ENCODE measurements at regions not wholly inside any gene's neighbourhood (a gene's known extent, or its start where the extent isn't known, plus 50 kb on each side); places are given as distances from the start of the nearest gene placed in this dataset.

DNA sequence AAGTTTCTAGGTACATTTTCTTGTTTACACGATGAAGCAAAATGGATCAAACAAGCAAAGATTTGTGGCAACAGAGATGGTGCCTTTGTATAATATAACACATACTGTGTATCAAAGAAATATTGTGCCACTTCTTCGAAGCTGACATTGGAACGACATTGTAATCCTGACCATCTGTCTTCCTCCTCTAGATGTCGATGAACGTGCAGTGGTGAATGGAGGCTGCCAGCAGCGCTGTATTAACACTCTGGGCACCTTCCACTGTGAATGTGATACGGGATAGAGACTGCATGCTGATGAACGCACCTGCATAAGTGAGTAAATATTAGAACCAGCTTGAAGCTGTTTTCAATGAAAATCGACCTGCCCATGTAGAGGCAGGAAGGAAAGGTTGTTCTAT is 613.3 kb upstream of the GOLIM4 start:
- no peak for TF ChIP-seq CEBPB (IDR thresholded peaks at IDR 0.05)

DNA sequence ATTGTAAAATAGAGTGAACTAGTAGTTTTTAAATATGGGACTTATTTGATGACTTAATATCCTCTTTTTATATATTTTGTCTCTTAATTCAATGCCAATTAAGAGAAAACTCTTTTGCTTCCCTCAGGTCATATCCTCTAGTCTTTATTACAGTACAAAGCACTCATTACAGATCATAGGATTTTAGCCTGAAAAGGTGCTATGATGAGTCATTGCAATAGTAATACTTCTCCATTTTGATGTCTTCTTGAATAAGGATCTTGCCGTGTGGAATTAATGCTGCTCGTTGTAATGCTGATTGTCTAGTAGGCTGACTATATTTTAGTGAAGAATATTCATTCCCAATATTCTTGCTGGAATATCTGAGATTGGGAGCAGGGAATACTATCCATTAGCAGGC is 612.2 kb upstream of the GOLIM4 start:
- TF ChIP-seq NFIC (IDR thresholded peaks at IDR 0.05) (no peak), CREB1 (IDR thresholded peaks at IDR 0.05; ENCODE audit: low read depth) (no peak), ZBTB7A (IDR thresholded peaks at IDR 0.05; ENCODE audit: low read depth) (no peak), EP300 (IDR thresholded peaks at IDR 0.05; ENCODE audit: borderline replicate concordance) (no peak), YY1 (IDR thresholded peaks at IDR 0.05; ENCODE audit: low read depth) (no peak), FOXM1 (IDR thresholded peaks at IDR 0.05; ENCODE audit: borderline replicate concordance, low read depth) (no peak), EGR1 (IDR thresholded peaks at IDR 0.05) (no peak), CEBPB (IDR thresholded peaks at IDR 0.05) (no peak)
- TF ChIP-seq, protein P1, sequence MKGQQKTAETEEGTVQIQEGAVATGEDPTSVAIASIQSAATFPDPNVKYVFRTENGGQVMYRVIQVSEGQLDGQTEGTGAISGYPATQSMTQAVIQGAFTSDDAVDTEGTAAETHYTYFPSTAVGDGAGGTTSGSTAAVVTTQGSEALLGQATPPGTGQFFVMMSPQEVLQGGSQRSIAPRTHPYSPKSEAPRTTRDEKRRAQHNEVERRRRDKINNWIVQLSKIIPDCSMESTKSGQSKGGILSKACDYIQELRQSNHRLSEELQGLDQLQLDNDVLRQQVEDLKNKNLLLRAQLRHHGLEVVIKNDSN (IDR thresholded peaks at IDR 0.05), result no peak
- TF ChIP-seq, protein P2, sequence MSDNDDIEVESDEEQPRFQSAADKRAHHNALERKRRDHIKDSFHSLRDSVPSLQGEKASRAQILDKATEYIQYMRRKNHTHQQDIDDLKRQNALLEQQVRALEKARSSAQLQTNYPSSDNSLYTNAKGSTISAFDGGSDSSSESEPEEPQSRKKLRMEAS (IDR thresholded peaks at IDR 0.05), result no peak
- TF ChIP-seq, protein P3, sequence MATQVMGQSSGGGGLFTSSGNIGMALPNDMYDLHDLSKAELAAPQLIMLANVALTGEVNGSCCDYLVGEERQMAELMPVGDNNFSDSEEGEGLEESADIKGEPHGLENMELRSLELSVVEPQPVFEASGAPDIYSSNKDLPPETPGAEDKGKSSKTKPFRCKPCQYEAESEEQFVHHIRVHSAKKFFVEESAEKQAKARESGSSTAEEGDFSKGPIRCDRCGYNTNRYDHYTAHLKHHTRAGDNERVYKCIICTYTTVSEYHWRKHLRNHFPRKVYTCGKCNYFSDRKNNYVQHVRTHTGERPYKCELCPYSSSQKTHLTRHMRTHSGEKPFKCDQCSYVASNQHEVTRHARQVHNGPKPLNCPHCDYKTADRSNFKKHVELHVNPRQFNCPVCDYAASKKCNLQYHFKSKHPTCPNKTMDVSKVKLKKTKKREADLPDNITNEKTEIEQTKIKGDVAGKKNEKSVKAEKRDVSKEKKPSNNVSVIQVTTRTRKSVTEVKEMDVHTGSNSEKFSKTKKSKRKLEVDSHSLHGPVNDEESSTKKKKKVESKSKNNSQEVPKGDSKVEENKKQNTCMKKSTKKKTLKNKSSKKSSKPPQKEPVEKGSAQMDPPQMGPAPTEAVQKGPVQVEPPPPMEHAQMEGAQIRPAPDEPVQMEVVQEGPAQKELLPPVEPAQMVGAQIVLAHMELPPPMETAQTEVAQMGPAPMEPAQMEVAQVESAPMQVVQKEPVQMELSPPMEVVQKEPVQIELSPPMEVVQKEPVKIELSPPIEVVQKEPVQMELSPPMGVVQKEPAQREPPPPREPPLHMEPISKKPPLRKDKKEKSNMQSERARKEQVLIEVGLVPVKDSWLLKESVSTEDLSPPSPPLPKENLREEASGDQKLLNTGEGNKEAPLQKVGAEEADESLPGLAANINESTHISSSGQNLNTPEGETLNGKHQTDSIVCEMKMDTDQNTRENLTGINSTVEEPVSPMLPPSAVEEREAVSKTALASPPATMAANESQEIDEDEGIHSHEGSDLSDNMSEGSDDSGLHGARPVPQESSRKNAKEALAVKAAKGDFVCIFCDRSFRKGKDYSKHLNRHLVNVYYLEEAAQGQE (IDR thresholded peaks at IDR 0.05; ENCODE audit: low read depth), result no peak

DNA sequence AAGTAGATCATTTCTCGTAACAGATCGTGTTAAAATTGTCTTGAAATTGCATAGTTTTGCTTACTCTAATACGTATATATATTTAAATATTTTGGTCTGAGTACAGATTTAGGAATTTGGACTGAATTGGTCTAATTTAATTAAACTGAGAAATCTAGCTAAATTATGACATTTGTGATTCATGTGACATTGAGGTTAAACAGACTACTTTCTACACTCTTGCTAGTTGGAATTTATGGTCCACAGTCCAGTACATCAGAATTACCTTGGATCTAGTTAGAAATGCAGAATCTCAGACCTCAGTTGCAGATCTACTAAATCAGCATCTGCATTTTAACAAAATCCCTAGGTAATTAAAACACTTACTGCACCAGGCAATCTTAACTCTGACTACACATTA is 609.7 kb upstream of the GOLIM4 start:
- TF ChIP-seq EP300 (IDR thresholded peaks at IDR 0.05; ENCODE audit: borderline replicate concordance) (no peak), YY1 (IDR thresholded peaks at IDR 0.05; ENCODE audit: low read depth) (no peak), TEAD4 (IDR thresholded peaks at IDR 0.05) (no peak), TCF12 (IDR thresholded peaks at IDR 0.05; ENCODE audit: low read depth) (no peak)

DNA sequence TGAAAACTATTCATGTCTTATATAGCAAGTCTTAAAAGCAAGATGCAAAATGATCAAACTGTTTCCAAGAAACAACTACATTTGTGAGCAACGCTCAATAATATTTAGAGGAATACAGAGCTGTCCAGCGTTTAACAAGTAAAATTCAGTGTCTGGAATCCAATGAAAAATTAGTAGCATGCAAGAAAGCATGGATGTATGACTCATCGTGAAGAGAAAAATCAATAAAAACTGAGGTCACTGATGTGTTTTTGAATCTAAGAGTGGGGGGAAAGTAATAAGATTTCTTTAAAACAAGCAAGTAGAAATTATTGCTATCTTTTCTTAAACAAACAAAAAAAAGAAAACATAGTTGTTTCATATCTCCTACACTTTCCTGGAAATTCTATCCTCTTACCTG is 600.3 kb upstream of the GOLIM4 start:
- no peak for TF ChIP-seq TEAD4 (IDR thresholded peaks at IDR 0.05)
- TF ChIP-seq, protein P3 (IDR thresholded peaks at IDR 0.05; ENCODE audit: low read depth), result peak; percentile 39; the same call in 1 of the 2 replicates

DNA sequence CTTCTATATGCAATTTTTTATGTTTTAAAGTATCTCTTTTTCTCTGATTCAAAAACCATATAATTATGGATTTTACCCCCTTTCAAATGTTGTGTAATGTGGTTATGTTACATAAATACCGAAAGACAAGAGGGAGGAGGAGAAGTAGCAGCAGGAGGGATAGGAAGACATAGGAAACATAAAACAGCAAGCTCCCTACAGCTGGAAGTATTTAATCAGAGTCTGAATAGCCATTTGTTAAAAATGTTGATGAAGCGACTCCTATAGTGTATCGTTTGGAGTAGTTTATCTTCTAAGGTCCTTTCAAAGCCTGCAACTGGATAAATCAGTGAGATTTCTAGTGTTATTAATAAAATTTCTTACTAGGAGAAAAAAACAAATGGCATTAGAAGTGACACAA is 598.1 kb upstream of the GOLIM4 start:
- TF ChIP-seq, protein P3 (IDR thresholded peaks at IDR 0.05; ENCODE audit: low read depth), result no peak
- TF ChIP-seq, protein P2 (IDR thresholded peaks at IDR 0.05), result no peak
- TF ChIP-seq FOXM1 (IDR thresholded peaks at IDR 0.05; ENCODE audit: borderline replicate concordance, low read depth), result no peak
- TF ChIP-seq CEBPB (IDR thresholded peaks at IDR 0.05), result no peak
- TF ChIP-seq, protein P1 (IDR thresholded peaks at IDR 0.05), result no peak
- no peak for TF ChIP-seq CREB1 (IDR thresholded peaks at IDR 0.05; ENCODE audit: low read depth)
- TF ChIP-seq EGR1 (IDR thresholded peaks at IDR 0.05), result no peak
- no peak for TF ChIP-seq RAD21 (IDR thresholded peaks at IDR 0.05; ENCODE audit: low read depth)
- TF ChIP-seq TCF12 (IDR thresholded peaks at IDR 0.05; ENCODE audit: low read depth), result no peak
- TF ChIP-seq ZBTB7A (IDR thresholded peaks at IDR 0.05; ENCODE audit: low read depth), result no peak
- no peak for TF ChIP-seq TAF1 (IDR thresholded peaks at IDR 0.05; ENCODE audit: low read depth)
- no peak for TF ChIP-seq TEAD4 (IDR thresholded peaks at IDR 0.05)
- TF ChIP-seq NFIC (IDR thresholded peaks at IDR 0.05), result no peak
- TF ChIP-seq YY1 (IDR thresholded peaks at IDR 0.05; ENCODE audit: low read depth), result no peak

DNA sequence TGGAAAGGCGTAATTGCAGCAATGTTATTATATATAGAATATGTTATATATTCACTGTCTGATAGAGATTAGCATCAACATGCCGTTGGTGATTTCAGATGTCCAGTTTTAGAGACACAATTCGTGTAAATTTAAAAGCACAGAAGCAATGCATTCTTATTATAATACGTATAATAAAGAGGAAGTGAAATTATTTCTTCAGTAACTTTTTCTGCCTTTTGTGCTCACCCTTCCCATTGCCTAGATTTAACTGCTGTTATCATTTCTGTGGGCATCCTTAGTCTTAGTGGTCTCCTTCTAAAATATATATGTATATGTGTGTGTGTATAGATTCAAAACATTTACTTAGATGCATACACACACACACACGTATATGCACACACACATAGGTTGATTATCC is 592.5 kb upstream of the GOLIM4 start:
- TF ChIP-seq TAF1 (IDR thresholded peaks at IDR 0.05; ENCODE audit: low read depth) (no peak), YY1 (IDR thresholded peaks at IDR 0.05; ENCODE audit: low read depth) (no peak)
